GM23338 (cell line): ENCODE measurements at regions not wholly inside any gene's neighbourhood (a gene's known extent, or its start where the extent isn't known, plus 50 kb on each side); places are given as distances from the start of the nearest gene placed in this dataset.
"Not testable (repeated sequence)": the region's sequence is repeated elsewhere in the genome, so short reads cannot be mapped to it uniquely, and the experiment has no call there.

Experiments used
- ATAC-seq: fragments of 200-7000 bp; cut with Tn5 transposase; 3 replicates; pipeline ENCODE4 v1.9.1; 2020
- DNase-seq: peaks from one replicate; pipeline ENCODE4 v3.0.0-alpha.2; 2015; ENCODE audit warnings: low spot score
- H2AFZ ChIP-seq: fragments of 200-600 bp; sonication (generic); 2 replicates; pipeline ENCODE4 v1.8.0; 2016; ENCODE audit warnings: antibody characterized with exemption, mild to moderate bottlenecking, moderate library complexity
- H3F3A ChIP-seq: fragments of 200-600 bp; sonication (generic); replicated peaks from 2 replicates; pipeline ENCODE4 v1.8.0; 2017; ENCODE audit warnings: antibody characterized with exemption, mixed run types, low read depth
- H3K27ac ChIP-seq: fragments of 200-600 bp; sonication (generic); 2 replicates; pipeline ENCODE4 v1.6.1; 2016; ENCODE audit warnings: low read depth
- H3K27me3 ChIP-seq: fragments of 200-600 bp; sonication (generic); 2 replicates; pipeline ENCODE4 v1.8.0; 2016; ENCODE audit warnings: mild to moderate bottlenecking, mixed run types, moderate library complexity; ENCODE audit not compliant: insufficient read depth
- H3K36me3 ChIP-seq: fragments of 200-600 bp; sonication (generic); 2 replicates; pipeline ENCODE4 v1.8.0; 2016; ENCODE audit warnings: mild to moderate bottlenecking; ENCODE audit not compliant: insufficient read depth
- H3K4me1 ChIP-seq: fragments of 200-600 bp; sonication (generic); 2 replicates; pipeline ENCODE4 v1.8.0; 2016; ENCODE audit warnings: mild to moderate bottlenecking, moderate library complexity; ENCODE audit not compliant: insufficient read depth
- H3K4me2 ChIP-seq: fragments of 200-600 bp; sonication (generic); 2 replicates; pipeline ENCODE4 v1.7.1; 2017; ENCODE audit warnings: mixed run types
- H3K4me3 ChIP-seq: fragments of 200-600 bp; sonication (generic); 2 replicates; pipeline ENCODE4 v1.6.1; 2016; ENCODE audit warnings: mixed run types
- H3K79me2 ChIP-seq: fragments of 200-600 bp; sonication (generic); replicated peaks from 2 replicates; pipeline ENCODE4 v1.8.0; 2017; ENCODE audit warnings: mild to moderate bottlenecking; ENCODE audit not compliant: insufficient read depth
- H3K9me2 ChIP-seq: fragments of 200-600 bp; sonication (generic); 2 replicates; pipeline ENCODE4 v1.8.0; 2017; ENCODE audit not compliant: insufficient read depth
- H4K20me1 ChIP-seq: fragments of 200-600 bp; sonication (generic); replicated peaks from 2 replicates; pipeline ENCODE4 v1.8.0; 2017; ENCODE audit warnings: mild to moderate bottlenecking; ENCODE audit not compliant: insufficient read depth
- H3K27ac Mint-ChIP-seq: 2 replicates; pipeline ENCODE4 v1.8.0; 2020; ENCODE audit warnings: inconsistent platforms, mild to moderate bottlenecking, moderate library complexity, mixed read lengths
- H3K27me3 Mint-ChIP-seq: 3 replicates; pipeline ENCODE4 v1.8.0; 2022; ENCODE audit warnings: low read depth, mild to moderate bottlenecking, moderate library complexity, mixed read lengths, inconsistent platforms; ENCODE audit not compliant: insufficient read depth, poor library complexity
- H3K36me3 Mint-ChIP-seq: 3 replicates; pipeline ENCODE4 v1.8.0; 2021; ENCODE audit warnings: low read depth, mild to moderate bottlenecking, inconsistent platforms, moderate library complexity, mixed read lengths
- H3K4me1 Mint-ChIP-seq: 3 replicates; pipeline ENCODE4 v1.8.0; 2020; ENCODE audit warnings: mild to moderate bottlenecking, inconsistent platforms, mixed read lengths
- H3K4me3 Mint-ChIP-seq: 3 replicates; pipeline ENCODE4 v1.8.0; 2021; ENCODE audit warnings: moderate library complexity, mild to moderate bottlenecking, inconsistent platforms, mixed read lengths
- H3K9me3 Mint-ChIP-seq: 3 replicates; pipeline ENCODE4 v1.8.0; 2020; ENCODE audit warnings: moderate library complexity, mild to moderate bottlenecking, inconsistent platforms, mixed read lengths
- CREB1 ChIP-seq: fragments of 250-450 bp; sonication (Bioruptor Pico); IDR thresholded peaks from 2 replicates; pipeline ENCODE4 v1.5.0; 2020; ENCODE audit warnings: low read depth, mild to moderate bottlenecking, moderate library complexity
- CTCF ChIP-seq, 2 experiments: fragments of 200-600 bp in 1 of 2; sonication (generic) in 1 of 2; conservative IDR thresholded peaks; 2 replicates each; pipeline versions ENCODE4 v1.5.1 to v1.6.1; 2016 to 2017; ENCODE audit warnings: antibody characterized with exemption in 2 of 2, low read depth in 2 of 2, mild to moderate bottlenecking in 2 of 2, moderate library complexity in 1 of 2
- EZH2phosphoT487 ChIP-seq: fragments of 200-600 bp; sonication (generic); IDR thresholded peaks from one replicate; pipeline ENCODE4 v1.8.1; 2018; ENCODE audit warnings: antibody characterized with exemption; ENCODE audit not compliant: unreplicated experiment
- JUNB ChIP-seq: IDR thresholded peaks from one replicate; pipeline ENCODE4 v1.6.1; 2016; ENCODE audit warnings: antibody characterized with exemption; ENCODE audit not compliant: unreplicated experiment
- NANOG ChIP-seq: IDR thresholded peaks from 2 replicates; pipeline ENCODE4 v1.6.1; 2016; ENCODE audit warnings: antibody characterized with exemption, borderline replicate concordance
- POLR2AphosphoS5 ChIP-seq: IDR thresholded peaks from 2 replicates; pipeline ENCODE4 v1.6.1; 2016; ENCODE audit warnings: antibody characterized with exemption, low read depth
- REST ChIP-seq: IDR thresholded peaks from one replicate; pipeline ENCODE4 v1.6.1; 2018; ENCODE audit warnings: antibody characterized with exemption; ENCODE audit not compliant: unreplicated experiment
- STAT1 ChIP-seq: IDR thresholded peaks from one replicate; pipeline ENCODE4 v1.6.1; 2016; ENCODE audit warnings: antibody characterized with exemption; ENCODE audit not compliant: unreplicated experiment
- ZNF114 ChIP-seq: fragments of 250-450 bp; sonication (Bioruptor Pico); IDR thresholded peaks from 2 replicates; pipeline ENCODE4 v1.5.0; 2020; ENCODE audit warnings: mild to moderate bottlenecking, moderate library complexity

GRCh38 chr2:236644502-236644911, 74.9 kb downstream of the ACKR3 start:
- Histone ChIP-seq H3K79me2 (no peaks in the 10 kb centered on the region), H4K20me1 (no peaks in the 10 kb centered on the region), H2AFZ (no peak overlapping the region), H3K27ac (no peak overlapping the region), H3K4me1 (no peaks in the 10 kb centered on the region), H3K4me3 (no peak overlapping the region), H3F3A (no peaks in the 10 kb centered on the region), H3K9me2 (no peaks in the 10 kb centered on the region), H3K36me3 (no peaks in the 10 kb centered on the region), H3K4me2 (no peak overlapping the region), H3K27me3 (no peaks in the 10 kb centered on the region)
- no peak for TF ChIP-seq REST
- no peak for TF ChIP-seq EZH2phosphoT487
- no peak overlapping the region for H3K4me3 Mint-ChIP-seq
- no peak overlapping the region for H3K27ac Mint-ChIP-seq
- DNase-seq (no peak), ATAC-seq (no peak)
- H3K27me3 Mint-ChIP-seq: peaks cover 7% of the 10 kb centered on the region
- peaks cover 4% of the 10 kb centered on the region; the same call in 1 of the 3 replicates for H3K36me3 Mint-ChIP-seq
- peaks cover 3% of the 10 kb centered on the region; the same call in 2 of the 3 replicates for H3K4me1 Mint-ChIP-seq
- H3K9me3 Mint-ChIP-seq: peaks cover 10% of the 10 kb centered on the region; the same call in 2 of the 3 replicates

- not testable (repeated sequence) for H3K27me3 Mint-ChIP-seq, H3K4me3 Mint-ChIP-seq, H3K4me1 ChIP-seq, DNase-seq, H3K27ac Mint-ChIP-seq, H3K27me3 ChIP-seq, H3K9me2 ChIP-seq, H3K27ac ChIP-seq, H3K9me3 Mint-ChIP-seq, H3K4me2 ChIP-seq, H4K20me1 ChIP-seq, ATAC-seq, H3K79me2 ChIP-seq, H2AFZ ChIP-seq, H3K36me3 Mint-ChIP-seq, H3K4me1 Mint-ChIP-seq, H3K36me3 ChIP-seq, H3F3A ChIP-seq, H3K4me3 ChIP-seq
Observed at GRCh38 chr2:236645141-236645540, 75.5 kb downstream of the ACKR3 start.

- H3K27ac Mint-ChIP-seq: no peak overlapping the region
- H3K79me2 ChIP-seq: no peaks in the 10 kb centered on the region
- TF ChIP-seq STAT1 (no peak), CREB1 (CRISPR knock-in tag) (no peak), EZH2phosphoT487 (no peak), REST (no peak), POLR2AphosphoS5 (no peak), ZNF114 (CRISPR knock-in tag) (no peak), CTCF (conservative IDR thresholded peaks at IDR 0.05; ENCODE audit: low read depth in 2 of 2) (no peak), NANOG (no peak), JUNB (no peak)
Observed at GRCh38 chr2:236646441-236646840, 76.8 kb downstream of the ACKR3 start.

More at GRCh38 chr2:236646441-236646840, 76.8 kb downstream of the ACKR3 start:
- no peaks in the 10 kb centered on the region for H3K4me1 ChIP-seq
- no peak overlapping the region for H2AFZ ChIP-seq
- H3K4me2 ChIP-seq: no peak overlapping the region
- H3F3A ChIP-seq: no peaks in the 10 kb centered on the region
- H3K9me3 Mint-ChIP-seq: peaks cover 4% of the 10 kb centered on the region; the same call in 2 of the 3 replicates
- peaks cover 2% of the 10 kb centered on the region for H3K27me3 Mint-ChIP-seq
- no peak for ATAC-seq
- H3K36me3 Mint-ChIP-seq: no peaks in the 10 kb centered on the region; the same call in 2 of the 3 replicates
- no peaks in the 10 kb centered on the region for H3K9me2 ChIP-seq
- H3K27ac ChIP-seq: no peak overlapping the region
- H3K36me3 ChIP-seq: no peaks in the 10 kb centered on the region
- no peak for DNase-seq
- peaks cover 3% of the 10 kb centered on the region; the same call in 2 of the 3 replicates for H3K4me1 Mint-ChIP-seq
- no peaks in the 10 kb centered on the region for H4K20me1 ChIP-seq
- H3K4me3 ChIP-seq: no peak overlapping the region
- no peaks in the 10 kb centered on the region for H3K27me3 ChIP-seq
- no peak overlapping the region for H3K4me3 Mint-ChIP-seq
